RWPE1 (cell line): ENCODE measurements at regions not wholly inside any gene's neighbourhood (a gene's known extent, or its start where the extent isn't known, plus 50 kb on each side); places are given as distances from the start of the nearest gene placed in this dataset.

Experiments used
- CTCF ChIA-PET: fragments of 350-600 bp; sonication (Branson Sonifier 250); formaldehyde crosslinking; extraction: SDS; loops from one replicate; lab custom pipeline; 2021; lab: Yijun Ruan, JAX
- POLR2A ChIA-PET: fragments of 400-600 bp; formaldehyde crosslinking; extraction: SDS; loops from one replicate; lab custom pipeline; 2020; ENCODE audit warnings: antibody characterized with exemption; ENCODE audit not compliant: low non-redundant PET; lab: Yijun Ruan, JAX
- DNase-seq: peaks from one replicate; pipeline ENCODE4 v3.0.0; 2012; ENCODE audit warnings: low spot score
- H3K27ac ChIP-seq: fragments of 450-650 bp; 2 replicates; pipeline ENCODE4 v1.5.1; 2017
- CTCF ChIP-seq: fragments of 450-650 bp; conservative IDR thresholded peaks from 2 replicates; pipeline ENCODE4 v1.5.1; 2017; ENCODE audit warnings: low read depth, mild to moderate bottlenecking

GRCh38 chr4:26127851-26128337 is 192.9 kb upstream of the RBPJ start:
- CTCF ChIA-PET, result interaction anchor here (0.5 to 1.1 kb wide), 4 partner anchors 52 to 108 kb away, joined by 3 to 4 read pairs (median 3); no protein-coding TSS in a partner anchor
- peak overlapping the region; percentile 65 for H3K27ac ChIP-seq
- DNase-seq, result peak; percentile 86
- POLR2A ChIA-PET, result no interaction called here
- TF ChIP-seq CTCF, result peak; percentile 74

- TF ChIP-seq CTCF, result no peak
- CTCF ChIA-PET, result interaction anchor here (0.6 kb wide), 1 partner anchor 435 kb away, joined by 5 read pairs; no protein-coding TSS in a partner anchor
- no peak overlapping the region for H3K27ac ChIP-seq
- POLR2A ChIA-PET, result no interaction called here
- no peak for DNase-seq
These were observed 190.6 kb upstream of the RBPJ start for GRCh38 chr4:26130173-26130572.

GRCh38 chr4:26130841-26131432 is 189.9 kb upstream of the RBPJ start:
- ChIA-PET CTCF (interaction anchor here (0.6 kb wide), 1 partner anchor 434 kb away, joined by 5 read pairs; no protein-coding TSS in a partner anchor), POLR2A (no interaction called here)
- no peak for DNase-seq
- H3K27ac ChIP-seq, result no peak overlapping the region
- TF ChIP-seq CTCF, result no peak

GRCh38 chr4:26131711-26132110 is 189.1 kb upstream of the RBPJ start:
- CTCF ChIA-PET, result no interaction called here
- H3K27ac ChIP-seq, result no peak overlapping the region
- POLR2A ChIA-PET, result no interaction called here
- no peak for DNase-seq
- no peak for TF ChIP-seq CTCF

- CTCF ChIA-PET, result interaction anchor here (0.6 kb wide), 1 partner anchor 9 kb away, joined by 4 read pairs; no protein-coding TSS in a partner anchor
- DNase-seq, result no peak
- POLR2A ChIA-PET, result no interaction called here
These were observed 188.0 kb upstream of the RBPJ start for GRCh38 chr4:26132858-26133257.

GRCh38 chr4:26133840-26134239 is 187.0 kb upstream of the RBPJ start:
- ChIA-PET POLR2A (no interaction called here), CTCF (interaction anchor here (0.6 kb wide), 1 partner anchor 130 kb away, joined by 3 read pairs; no protein-coding TSS in a partner anchor)
- DNase-seq, result no peak
- no peak for TF ChIP-seq CTCF
- H3K27ac ChIP-seq, result no peak overlapping the region

More at GRCh38 chr4:26132858-26133257, 188.0 kb upstream of the RBPJ start:
- H3K27ac ChIP-seq, result no peak overlapping the region
- TF ChIP-seq CTCF, result no peak
